ENCODE measurements at regions not wholly inside any gene's neighbourhood (a gene's known extent, or its start where the extent isn't known, plus 50 kb on each side); places are given as distances from the start of the nearest gene placed in this dataset.
"Not testable (repeated sequence)": the region's sequence is repeated elsewhere in the genome, so short reads cannot be mapped to it uniquely, and the experiment has no call there.

GRCh38 chrX:829145-829544, 198.6 kb downstream of the SHOX start:
- no peak for TF ChIP-seq CTCF (IDR thresholded peaks at IDR 0.05)
- ATAC-seq (ENCODE audit: low FRiP score) (no peak), DNase-seq (ENCODE audit: low spot score) (no peak)

GRCh38 chrX:828411-828959, 197.9 kb downstream of the SHOX start:
- ATAC-seq (ENCODE audit: low FRiP score) (no peak), DNase-seq (ENCODE audit: low spot score) (no peak)
- no peak for TF ChIP-seq CTCF (IDR thresholded peaks at IDR 0.05)

GRCh38 chrX:826448-826847, 195.9 kb downstream of the SHOX start:
- TF ChIP-seq CTCF (IDR thresholded peaks at IDR 0.05): no peak
- ATAC-seq (ENCODE audit: low FRiP score) (no peak), DNase-seq (ENCODE audit: low spot score) (no peak)

- no peak for DNase-seq (ENCODE audit: low spot score)
These were observed 195.4 kb downstream of the SHOX start for GRCh38 chrX:825991-826390.

GRCh38 chrX:823073-823472, 192.5 kb downstream of the SHOX start:
- ATAC-seq (ENCODE audit: low FRiP score); DNase-seq (ENCODE audit: low spot score): not testable (repeated sequence)

More at GRCh38 chrX:825991-826390, 195.4 kb downstream of the SHOX start:
- TF ChIP-seq CTCF (IDR thresholded peaks at IDR 0.05): no peak
- ATAC-seq (ENCODE audit: low FRiP score): no peak

- ATAC-seq (ENCODE audit: low FRiP score): no peak
- no peak for TF ChIP-seq CTCF (IDR thresholded peaks at IDR 0.05)
- no peak for DNase-seq (ENCODE audit: low spot score)
These were observed 190.9 kb downstream of the SHOX start for GRCh38 chrX:821327-822107.

GRCh38 chrX:819684-820083, 189.1 kb downstream of the SHOX start:
- no peak for ATAC-seq (ENCODE audit: low FRiP score)
- no peak for DNase-seq (ENCODE audit: low spot score)
- no peak for TF ChIP-seq CTCF (IDR thresholded peaks at IDR 0.05)

Data from omental fat pad (tissue), 3 donors.